ENCODE measurements at regions not wholly inside any gene's neighbourhood (a gene's known extent, or its start where the extent isn't known, plus 50 kb on each side); places are given as distances from the start of the nearest gene placed in this dataset.

- no peak for ATAC-seq
- TF ChIP-seq ZC3H10 (CRISPR knock-in tag; IDR thresholded peaks at IDR 0.05) (no peak), ZNF8 (CRISPR knock-in tag; IDR thresholded peaks at IDR 0.05) (no peak), RARB (CRISPR knock-in tag; IDR thresholded peaks at IDR 0.05) (no peak), ARNTL (CRISPR knock-in tag; IDR thresholded peaks at IDR 0.05; ENCODE audit: borderline replicate concordance, low read depth) (no peak), ESRRG (CRISPR knock-in tag; IDR thresholded peaks at IDR 0.05) (no peak), CSDC2 (CRISPR knock-in tag; IDR thresholded peaks at IDR 0.05) (no peak), TOX (CRISPR knock-in tag; IDR thresholded peaks at IDR 0.05; ENCODE audit: borderline replicate concordance) (no peak), CREB5 (CRISPR knock-in tag; IDR thresholded peaks at IDR 0.05; ENCODE audit: low read depth) (no peak), CSRNP3 (CRISPR knock-in tag; IDR thresholded peaks at IDR 0.05) (no peak), POU6F1 (CRISPR knock-in tag; IDR thresholded peaks at IDR 0.05; ENCODE audit: borderline replicate concordance, low read depth) (no peak), ISL1 (CRISPR knock-in tag; IDR thresholded peaks at IDR 0.05) (no peak), PATZ1 (CRISPR knock-in tag; IDR thresholded peaks at IDR 0.05; ENCODE audit: borderline replicate concordance) (no peak), PPARA (CRISPR knock-in tag; IDR thresholded peaks at IDR 0.05; ENCODE audit: borderline replicate concordance) (no peak)
Measured at GRCh38 chr1:190597294-190597693, 119.6 kb upstream of the BRINP3 start.

GRCh38 chr1:190599670-190600069, 122.0 kb upstream of the BRINP3 start:
- no peak for TF ChIP-seq GLIS3 (CRISPR knock-in tag; IDR thresholded peaks at IDR 0.05)
- no peak for TF ChIP-seq CSRNP3 (CRISPR knock-in tag; IDR thresholded peaks at IDR 0.05)
- no peak for TF ChIP-seq OSR1 (CRISPR knock-in tag; IDR thresholded peaks at IDR 0.05)
- TF ChIP-seq SNAI2 (CRISPR knock-in tag; IDR thresholded peaks at IDR 0.05) = no peak
- TF ChIP-seq ARNTL (CRISPR knock-in tag; IDR thresholded peaks at IDR 0.05; ENCODE audit: borderline replicate concordance, low read depth) = no peak
- no peak for TF ChIP-seq ZNF565 (CRISPR knock-in tag; conservative IDR thresholded peaks at IDR 0.05; ENCODE audit: low read depth)
- no peak for ATAC-seq

GRCh38 chr1:190602325-190602724, 124.7 kb upstream of the BRINP3 start:
- TF ChIP-seq OSR1 (CRISPR knock-in tag; IDR thresholded peaks at IDR 0.05) (no peak), PATZ1 (CRISPR knock-in tag; IDR thresholded peaks at IDR 0.05; ENCODE audit: borderline replicate concordance) (no peak), CREB5 (CRISPR knock-in tag; IDR thresholded peaks at IDR 0.05; ENCODE audit: low read depth) (no peak), ZFP30 (CRISPR knock-in tag; IDR thresholded peaks at IDR 0.05) (no peak), BACH2 (CRISPR knock-in tag; IDR thresholded peaks at IDR 0.05; ENCODE audit: borderline replicate concordance) (no peak), ZNF8 (CRISPR knock-in tag; IDR thresholded peaks at IDR 0.05) (no peak), SNAI2 (CRISPR knock-in tag; IDR thresholded peaks at IDR 0.05) (no peak), RARB (CRISPR knock-in tag; IDR thresholded peaks at IDR 0.05) (no peak), GLIS3 (CRISPR knock-in tag; IDR thresholded peaks at IDR 0.05) (no peak), PPARA (CRISPR knock-in tag; IDR thresholded peaks at IDR 0.05; ENCODE audit: borderline replicate concordance) (no peak), ESRRG (CRISPR knock-in tag; IDR thresholded peaks at IDR 0.05) (no peak), ZNF70 (CRISPR knock-in tag; IDR thresholded peaks at IDR 0.05) (no peak), TOX (CRISPR knock-in tag; IDR thresholded peaks at IDR 0.05; ENCODE audit: borderline replicate concordance) (no peak), ZNF565 (CRISPR knock-in tag; conservative IDR thresholded peaks at IDR 0.05; ENCODE audit: low read depth) (no peak)
- no peak for ATAC-seq

Measured in SK-N-SH treated with all-trans-retinoic acid at 6 μM for 48 hours (cell line).